ENCODE measurements at regions not wholly inside any gene's neighbourhood (a gene's known extent, or its start where the extent isn't known, plus 50 kb on each side); places are given as distances from the start of the nearest gene placed in this dataset.
"Not testable (repeated sequence)": the region's sequence is repeated elsewhere in the genome, so short reads cannot be mapped to it uniquely, and the experiment has no call there.

- DNase-seq (ENCODE audit: low read depth, low spot score): no peak
Observed at GRCh38 chr13:82011355-82011754, 1670.4 kb upstream of the SPRY2 start.

GRCh38 chr13:82010780-82011179, 1669.9 kb upstream of the SPRY2 start:
- no peak for DNase-seq (ENCODE audit: low read depth, low spot score)

- no peak for DNase-seq (ENCODE audit: low read depth, low spot score)
Observed at GRCh38 chr13:82002710-82003109, 1661.8 kb upstream of the SPRY2 start.

GRCh38 chr13:81995316-81995715, 1654.4 kb upstream of the SPRY2 start:
- no peak for DNase-seq (ENCODE audit: low read depth, low spot score)

GRCh38 chr13:81990652-81991051, 1649.7 kb upstream of the SPRY2 start:
- no peak for DNase-seq (ENCODE audit: low read depth, low spot score)

- no peak for DNase-seq (ENCODE audit: low read depth, low spot score)
Observed at GRCh38 chr13:81988567-81988966, 1647.6 kb upstream of the SPRY2 start.

GRCh38 chr13:81987677-81988357, 1646.9 kb upstream of the SPRY2 start:
- no peak for DNase-seq (ENCODE audit: low read depth, low spot score)

- no peak for DNase-seq (ENCODE audit: low read depth, low spot score)
Observed at GRCh38 chr13:81987159-81987558, 1646.2 kb upstream of the SPRY2 start.

- no peak for DNase-seq (ENCODE audit: low read depth, low spot score)
Observed at GRCh38 chr13:81986308-81986707, 1645.4 kb upstream of the SPRY2 start.

GRCh38 chr13:81957121-81957520, 1616.2 kb upstream of the SPRY2 start:
- DNase-seq (ENCODE audit: low read depth, low spot score): no peak

GRCh38 chr13:81929988-81930387, 1589.1 kb upstream of the SPRY2 start:
- no peak for DNase-seq (ENCODE audit: low read depth, low spot score)

GRCh38 chr13:81927347-81927746, 1586.4 kb upstream of the SPRY2 start:
- no peak for DNase-seq (ENCODE audit: low read depth, low spot score)

GRCh38 chr13:81917810-81918209, 1576.9 kb upstream of the SPRY2 start:
- DNase-seq (ENCODE audit: low read depth, low spot score): no peak

- DNase-seq (ENCODE audit: low read depth, low spot score): no peak
Observed at GRCh38 chr13:81916461-81916860, 1575.5 kb upstream of the SPRY2 start.

GRCh38 chr13:81907787-81908372, 1567.0 kb upstream of the SPRY2 start:
- DNase-seq (ENCODE audit: low read depth, low spot score): no peak

- no peak for DNase-seq (ENCODE audit: low read depth, low spot score)
Observed at GRCh38 chr13:81888855-81889254, 1547.9 kb upstream of the SPRY2 start.

- no peak for DNase-seq (ENCODE audit: low read depth, low spot score)
Observed at GRCh38 chr13:81874681-81875661, 1534.0 kb upstream of the SPRY2 start.

- no peak for DNase-seq (ENCODE audit: low read depth, low spot score)
Observed at GRCh38 chr13:81874253-81874652, 1533.3 kb upstream of the SPRY2 start.

- no peak for DNase-seq (ENCODE audit: low read depth, low spot score)
Observed at GRCh38 chr13:81872581-81872980, 1531.7 kb upstream of the SPRY2 start.

- DNase-seq (ENCODE audit: low read depth, low spot score): not testable (repeated sequence)
Observed at GRCh38 chr13:81871751-81872325, 1530.9 kb upstream of the SPRY2 start.

- no peak for DNase-seq (ENCODE audit: low read depth, low spot score)
Observed at GRCh38 chr13:81848291-81848690, 1507.4 kb upstream of the SPRY2 start.

GRCh38 chr13:81846771-81847170, 1505.8 kb upstream of the SPRY2 start:
- no peak for DNase-seq (ENCODE audit: low read depth, low spot score)
